ENCODE measurements at regions not wholly inside any gene's neighbourhood (a gene's known extent, or its start where the extent isn't known, plus 50 kb on each side); places are given as distances from the start of the nearest gene placed in this dataset.

DNA sequence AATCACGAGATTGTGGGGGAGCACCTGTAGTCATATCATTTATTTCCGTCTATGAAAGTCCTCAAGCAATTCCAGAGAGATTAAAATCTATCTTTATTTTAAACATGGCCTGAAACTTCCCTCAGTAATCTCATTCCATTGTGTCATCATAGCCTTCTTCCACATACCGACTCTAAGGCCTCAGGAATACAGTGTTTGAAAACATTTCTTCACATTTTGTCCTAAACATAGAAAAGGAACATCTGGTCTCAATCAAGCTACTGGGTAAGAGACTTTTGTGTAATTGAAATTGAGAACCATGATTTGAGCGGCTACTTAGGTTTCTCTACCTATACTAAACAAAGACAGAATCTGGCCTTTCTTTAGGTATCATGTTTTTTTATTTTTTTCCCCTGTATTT lies 78.0 kb upstream of the ELMO1 start:
- H3K4me3 ChIP-seq: no peak overlapping the region
- Mint-ChIP-seq H3K36me3 (no peaks in the 10 kb centered on the region), H3K4me3 (no peak overlapping the region), H3K9me3 (no peaks in the 10 kb centered on the region), H3K4me1 (no peaks in the 10 kb centered on the region), H3K27me3 (ENCODE audit: insufficient read depth, low read depth) (peaks cover 7% of the 10 kb centered on the region), H3K27ac (no peak overlapping the region)
- H3K9me3 ChIP-seq (ENCODE audit: low read depth): no peaks in the 10 kb centered on the region
- H3K4me2 ChIP-seq: no peak overlapping the region
- no peak overlapping the region for H3K9ac ChIP-seq
- no peaks in the 10 kb centered on the region for H3K36me3 ChIP-seq
- H3K4me1 ChIP-seq: no peaks in the 10 kb centered on the region
- no peaks in the 10 kb centered on the region for H3F3A ChIP-seq (ENCODE audit: low read depth)
- TF ChIP-seq EZH2 (IDR thresholded peaks at IDR 0.05) (no peak), EZH2phosphoT487 (IDR thresholded peaks at IDR 0.05) (no peak)
- TF ChIP-seq, protein P1, sequence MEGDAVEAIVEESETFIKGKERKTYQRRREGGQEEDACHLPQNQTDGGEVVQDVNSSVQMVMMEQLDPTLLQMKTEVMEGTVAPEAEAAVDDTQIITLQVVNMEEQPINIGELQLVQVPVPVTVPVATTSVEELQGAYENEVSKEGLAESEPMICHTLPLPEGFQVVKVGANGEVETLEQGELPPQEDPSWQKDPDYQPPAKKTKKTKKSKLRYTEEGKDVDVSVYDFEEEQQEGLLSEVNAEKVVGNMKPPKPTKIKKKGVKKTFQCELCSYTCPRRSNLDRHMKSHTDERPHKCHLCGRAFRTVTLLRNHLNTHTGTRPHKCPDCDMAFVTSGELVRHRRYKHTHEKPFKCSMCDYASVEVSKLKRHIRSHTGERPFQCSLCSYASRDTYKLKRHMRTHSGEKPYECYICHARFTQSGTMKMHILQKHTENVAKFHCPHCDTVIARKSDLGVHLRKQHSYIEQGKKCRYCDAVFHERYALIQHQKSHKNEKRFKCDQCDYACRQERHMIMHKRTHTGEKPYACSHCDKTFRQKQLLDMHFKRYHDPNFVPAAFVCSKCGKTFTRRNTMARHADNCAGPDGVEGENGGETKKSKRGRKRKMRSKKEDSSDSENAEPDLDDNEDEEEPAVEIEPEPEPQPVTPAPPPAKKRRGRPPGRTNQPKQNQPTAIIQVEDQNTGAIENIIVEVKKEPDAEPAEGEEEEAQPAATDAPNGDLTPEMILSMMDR (IDR thresholded peaks at IDR 0.05): no peak
- DNase-seq (ENCODE audit: low spot score): no peak
- H3K27me3 ChIP-seq: no peaks in the 10 kb centered on the region
- H2AFZ ChIP-seq (replicated peaks): no peak overlapping the region
- H3K79me2 ChIP-seq (ENCODE audit: low read depth): no peaks in the 10 kb centered on the region
- no peak overlapping the region for H3K27ac ChIP-seq
- H4K20me1 ChIP-seq (ENCODE audit: low read depth): no peaks in the 10 kb centered on the region

DNA sequence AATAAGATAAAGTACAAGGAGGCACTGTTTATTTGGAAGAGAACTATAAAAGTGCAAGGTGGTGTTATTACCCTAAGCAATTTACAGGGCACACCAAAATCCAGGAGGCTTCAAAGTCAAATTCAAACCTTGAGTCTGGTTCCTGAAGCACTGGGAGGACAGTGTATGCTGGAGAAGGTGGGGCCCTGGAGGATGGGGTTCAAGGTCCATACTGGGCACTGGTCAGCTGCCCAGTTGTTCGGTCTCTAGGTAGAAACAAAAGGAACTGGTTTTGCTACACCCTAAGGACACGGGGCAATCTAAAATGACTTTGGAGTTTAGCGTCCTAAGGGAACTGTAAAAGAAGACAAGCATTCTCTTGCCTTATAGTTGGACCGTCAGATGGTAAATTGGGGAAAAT lies 78.4 kb upstream of the ELMO1 start:
- no peak overlapping the region for H3K27ac ChIP-seq
- no peak for DNase-seq (ENCODE audit: low spot score)
- H3K9ac ChIP-seq: no peak overlapping the region
- Mint-ChIP-seq H3K36me3 (no peaks in the 10 kb centered on the region), H3K4me1 (no peaks in the 10 kb centered on the region), H3K4me3 (no peak overlapping the region), H3K9me3 (no peaks in the 10 kb centered on the region), H3K27ac (no peak overlapping the region), H3K27me3 (ENCODE audit: insufficient read depth, low read depth) (peaks cover 7% of the 10 kb centered on the region)
- no peak overlapping the region for H3K4me2 ChIP-seq
- no peaks in the 10 kb centered on the region for H3K27me3 ChIP-seq
- no peaks in the 10 kb centered on the region for H3K4me1 ChIP-seq
- H3K9me3 ChIP-seq (ENCODE audit: low read depth): no peaks in the 10 kb centered on the region
- TF ChIP-seq EZH2phosphoT487 (IDR thresholded peaks at IDR 0.05) (no peak), EZH2 (IDR thresholded peaks at IDR 0.05) (no peak)
- TF ChIP-seq, protein P1 (IDR thresholded peaks at IDR 0.05): no peak
- H3K79me2 ChIP-seq (ENCODE audit: low read depth): no peaks in the 10 kb centered on the region
- H3F3A ChIP-seq (ENCODE audit: low read depth): no peaks in the 10 kb centered on the region
- H4K20me1 ChIP-seq (ENCODE audit: low read depth): no peaks in the 10 kb centered on the region
- H3K4me3 ChIP-seq: no peak overlapping the region
- H2AFZ ChIP-seq (replicated peaks): no peak overlapping the region
- no peaks in the 10 kb centered on the region for H3K36me3 ChIP-seq

DNA sequence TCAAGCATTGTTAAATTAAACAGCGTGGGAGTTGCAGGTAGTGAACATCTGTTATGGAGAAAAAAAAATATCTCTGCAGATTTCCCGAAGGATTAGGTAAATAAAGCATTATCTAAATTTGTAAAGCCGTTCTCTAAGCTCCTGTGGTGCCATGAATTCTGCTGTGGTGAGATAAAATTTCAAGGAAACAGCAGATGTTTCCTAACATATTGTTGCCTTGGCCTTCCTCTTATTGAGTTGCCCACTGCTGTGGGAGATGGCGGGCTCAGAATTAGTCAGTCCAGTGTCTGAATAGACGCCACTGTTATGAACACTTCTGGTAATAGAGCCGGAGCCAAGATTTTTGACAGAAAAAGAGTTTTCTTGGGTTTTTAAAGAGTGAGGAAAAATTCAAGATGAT lies 82.6 kb upstream of the ELMO1 start:
- H3K27ac ChIP-seq: no peak overlapping the region
- H3K27me3 ChIP-seq: no peaks in the 10 kb centered on the region
- no peaks in the 10 kb centered on the region for H3K36me3 ChIP-seq
- no peak overlapping the region for H3K9ac ChIP-seq
- H4K20me1 ChIP-seq (ENCODE audit: low read depth): no peaks in the 10 kb centered on the region
- H3K9me3 ChIP-seq (ENCODE audit: low read depth): no peaks in the 10 kb centered on the region
- no peaks in the 10 kb centered on the region for H3K79me2 ChIP-seq (ENCODE audit: low read depth)
- H3K27ac Mint-ChIP-seq: no peak overlapping the region
- H3K4me1 Mint-ChIP-seq: no peaks in the 10 kb centered on the region
- H3K4me3 Mint-ChIP-seq: no peak overlapping the region
- no peak for DNase-seq (ENCODE audit: low spot score)
- no peak overlapping the region for H3K4me2 ChIP-seq
- no peak overlapping the region for H3K4me3 ChIP-seq
- no peaks in the 10 kb centered on the region for H3K36me3 Mint-ChIP-seq
- H3F3A ChIP-seq (ENCODE audit: low read depth): peaks cover 12% of the 10 kb centered on the region
- TF ChIP-seq, protein P1 (IDR thresholded peaks at IDR 0.05): no peak
- TF ChIP-seq EZH2phosphoT487 (IDR thresholded peaks at IDR 0.05): no peak
- no peak for TF ChIP-seq EZH2 (IDR thresholded peaks at IDR 0.05)
- H3K9me3 Mint-ChIP-seq: peaks cover 4% of the 10 kb centered on the region
- H2AFZ ChIP-seq (replicated peaks): no peak overlapping the region
- H3K27me3 Mint-ChIP-seq (ENCODE audit: insufficient read depth, low read depth): peaks cover 2% of the 10 kb centered on the region
- H3K4me1 ChIP-seq: peaks cover 16% of the 10 kb centered on the region

Data from neural progenitor cell (in vitro differentiated cells).